MM.1S (cell line): ENCODE measurements at regions not wholly inside any gene's neighbourhood (a gene's known extent, or its start where the extent isn't known, plus 50 kb on each side); places are given as distances from the start of the nearest gene placed in this dataset.

ENCODE experiments used
- DNase-seq: peaks from one replicate; pipeline ENCODE4 v3.0.0-alpha.2; 2015
- H2AFZ ChIP-seq: fragments of 300-600 bp; sonication (generic); 2 replicates; pipeline ENCODE4 v1.6.0; 2016; ENCODE audit warnings: antibody characterized with exemption, low read length
- H3F3A ChIP-seq: fragments of 300-600 bp; sonication (generic); 2 replicates; pipeline ENCODE4 v1.6.1; 2016; ENCODE audit warnings: mild to moderate bottlenecking, antibody characterized with exemption, low read length, moderate library complexity, mixed read lengths; ENCODE audit not compliant: insufficient read depth
- H3K27ac ChIP-seq: fragments of 300-600 bp; sonication (generic); 2 replicates; pipeline ENCODE4 v1.5.1; 2016; ENCODE audit warnings: mild to moderate bottlenecking, low read length
- H3K27me3 ChIP-seq: fragments of 300-600 bp; sonication (generic); replicated peaks from 2 replicates; pipeline ENCODE4 v1.6.0; 2016; ENCODE audit warnings: low read length; ENCODE audit not compliant: insufficient read depth
- H3K36me3 ChIP-seq: fragments of 300-600 bp; sonication (generic); replicated peaks from 2 replicates; pipeline ENCODE4 v1.6.1; 2016; ENCODE audit warnings: mild to moderate bottlenecking, low read length, mixed read lengths; ENCODE audit not compliant: insufficient read depth
- H3K4me1 ChIP-seq: fragments of 300-600 bp; sonication (generic); 2 replicates; pipeline ENCODE4 v1.6.1; 2016; ENCODE audit warnings: low read length, mixed read lengths
- H3K4me2 ChIP-seq: fragments of 300-600 bp; sonication (generic); 2 replicates; pipeline ENCODE4 v1.6.0; 2016; ENCODE audit warnings: low read depth, low read length
- H3K4me3 ChIP-seq: fragments of 300-600 bp; sonication (generic); 2 replicates; pipeline ENCODE4 v1.5.1; 2016; ENCODE audit warnings: low read length, mixed read lengths
- H3K79me2 ChIP-seq: fragments of 300-600 bp; sonication (generic); 2 replicates; pipeline ENCODE4 v1.6.1; 2016; ENCODE audit warnings: mixed run types, low read length, mixed read lengths
- H3K9ac ChIP-seq: fragments of 300-600 bp; sonication (generic); 2 replicates; pipeline ENCODE4 v1.6.1; 2016; ENCODE audit warnings: low read length, mixed read lengths
- H3K9me2 ChIP-seq: fragments of 300-600 bp; sonication (generic); replicated peaks from 2 replicates; pipeline ENCODE4 v1.6.1; 2016; ENCODE audit warnings: mild to moderate bottlenecking, low read length, mixed read lengths; ENCODE audit not compliant: insufficient read depth
- H3K9me3 ChIP-seq: fragments of 300-600 bp; sonication (generic); replicated peaks from 2 replicates; pipeline ENCODE4 v1.6.1; 2016; ENCODE audit warnings: mild to moderate bottlenecking, low read length, mixed read lengths; ENCODE audit not compliant: insufficient read depth
- H4K20me1 ChIP-seq: fragments of 300-600 bp; sonication (generic); 2 replicates; pipeline ENCODE4 v1.6.1; 2016; ENCODE audit warnings: mild to moderate bottlenecking, low read length, moderate library complexity, mixed read lengths; ENCODE audit not compliant: insufficient read depth
- CTCF ChIP-seq: fragments of 300-600 bp; sonication (generic); IDR thresholded peaks from 2 replicates; pipeline ENCODE4 v1.5.1; 2016; ENCODE audit warnings: antibody characterized with exemption, low read length, mixed read lengths
- EZH2 ChIP-seq: fragments of 300-600 bp; sonication (generic); optimal IDR thresholded peaks from 2 replicates; pipeline ENCODE3; 2017; ENCODE audit warnings: low read depth, mild to moderate bottlenecking, antibody characterized with exemption, low read length, mixed read lengths
- EZH2phosphoT487 ChIP-seq: fragments of 300-600 bp; sonication (generic); IDR thresholded peaks from 2 replicates; pipeline ENCODE4 v1.6.1; 2018; ENCODE audit warnings: antibody characterized with exemption, low read length

GRCh38 chr5:44727100-44727499 is 81.6 kb upstream of the MRPS30 start:
- no peaks in the 10 kb centered on the region for H3K79me2 ChIP-seq
- no peaks in the 10 kb centered on the region for H3K36me3 ChIP-seq
- TF ChIP-seq EZH2phosphoT487 (no peak), CTCF (no peak), EZH2 (no peak)
- no peak overlapping the region for H3K9ac ChIP-seq
- no peak overlapping the region for H3K4me3 ChIP-seq
- H3F3A ChIP-seq = no peaks in the 10 kb centered on the region
- no peaks in the 10 kb centered on the region for H3K9me3 ChIP-seq
- H2AFZ ChIP-seq = no peak overlapping the region
- H3K9me2 ChIP-seq = no peaks in the 10 kb centered on the region
- no peaks in the 10 kb centered on the region for H4K20me1 ChIP-seq
- H3K27ac ChIP-seq = no peak overlapping the region
- H3K4me1 ChIP-seq = no peaks in the 10 kb centered on the region
- no peak overlapping the region for H3K4me2 ChIP-seq
- no peak for DNase-seq
- H3K27me3 ChIP-seq = no peaks in the 10 kb centered on the region

DNA sequence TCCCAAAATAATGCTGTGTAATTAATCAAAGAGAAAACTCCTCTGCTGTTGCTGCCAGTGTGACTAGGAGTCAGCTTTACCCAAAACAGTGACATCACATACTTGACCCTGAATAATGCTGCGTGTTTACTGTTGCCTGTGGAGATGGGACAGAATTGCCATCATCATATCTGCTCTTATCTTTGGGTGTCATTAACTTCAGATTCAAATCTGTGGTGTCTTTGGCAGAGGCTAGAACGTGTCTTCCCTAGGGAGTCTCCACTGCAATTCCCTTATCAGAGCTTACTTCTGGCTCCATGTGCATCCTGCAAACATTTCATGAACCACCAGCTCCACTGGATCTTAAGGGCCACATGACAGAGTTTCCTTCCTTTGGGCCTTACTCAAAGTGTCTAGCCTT is 88.9 kb upstream of the MRPS30 start:
- Histone ChIP-seq H3K79me2 (no peaks in the 10 kb centered on the region), H3K4me2 (no peak overlapping the region), H3K9me2 (no peaks in the 10 kb centered on the region), H3K9ac (no peak overlapping the region), H3K9me3 (no peaks in the 10 kb centered on the region), H3K4me1 (no peaks in the 10 kb centered on the region), H4K20me1 (no peaks in the 10 kb centered on the region), H3K36me3 (no peaks in the 10 kb centered on the region), H3K27me3 (no peaks in the 10 kb centered on the region), H2AFZ (no peak overlapping the region), H3K27ac (no peak overlapping the region), H3K4me3 (no peak overlapping the region), H3F3A (no peaks in the 10 kb centered on the region)
- no peak for TF ChIP-seq CTCF
- DNase-seq = no peak

DNA sequence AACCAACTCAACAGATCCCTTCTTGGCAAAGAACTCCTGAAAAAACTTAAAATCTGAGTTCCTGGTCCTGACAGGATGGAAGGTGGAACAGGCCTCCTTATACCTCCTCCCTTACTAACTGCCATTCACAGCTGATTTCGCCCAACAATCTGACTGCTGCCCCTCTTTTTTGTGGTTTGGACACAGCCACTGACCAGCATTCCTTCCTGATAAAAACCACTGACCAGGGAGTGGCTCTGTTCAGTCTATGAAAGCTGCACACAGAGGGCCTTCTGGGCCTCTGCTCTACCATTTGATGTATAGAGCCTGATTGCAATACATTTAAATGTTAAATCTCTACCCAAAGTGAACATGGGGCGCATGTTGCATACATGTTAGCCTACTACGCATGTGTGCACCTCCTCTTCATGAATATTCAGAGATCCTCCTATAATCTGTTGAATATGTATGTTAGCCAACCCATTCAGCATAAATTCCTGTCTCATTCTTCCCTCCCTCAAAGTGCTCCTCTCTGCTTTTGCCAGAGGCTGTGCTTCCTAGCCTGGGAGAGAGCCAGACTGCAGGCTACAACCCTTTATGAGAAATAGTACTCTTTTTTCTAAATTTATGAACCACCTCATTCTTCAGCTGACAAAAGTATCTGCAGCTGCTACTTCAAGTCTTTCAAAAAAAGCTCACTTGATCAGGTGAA is 93.7 kb upstream of the MRPS30 start:
- no peaks in the 10 kb centered on the region for H3K9me2 ChIP-seq
- H3F3A ChIP-seq = no peaks in the 10 kb centered on the region
- H3K4me1 ChIP-seq = no peaks in the 10 kb centered on the region
- no peaks in the 10 kb centered on the region for H3K9me3 ChIP-seq
- no peak for DNase-seq
- no peak overlapping the region for H3K4me3 ChIP-seq
- H4K20me1 ChIP-seq = no peaks in the 10 kb centered on the region
- no peak overlapping the region for H3K27ac ChIP-seq
- H2AFZ ChIP-seq = no peak overlapping the region
- TF ChIP-seq EZH2 (no peak), CTCF (no peak), EZH2phosphoT487 (no peak)
- H3K36me3 ChIP-seq = no peaks in the 10 kb centered on the region
- H3K9ac ChIP-seq = no peak overlapping the region
- H3K79me2 ChIP-seq = no peaks in the 10 kb centered on the region
- H3K27me3 ChIP-seq = no peaks in the 10 kb centered on the region
- no peak overlapping the region for H3K4me2 ChIP-seq
